GM23338 (cell line): ENCODE measurements at regions not wholly inside any gene's neighbourhood (a gene's known extent, or its start where the extent isn't known, plus 50 kb on each side); places are given as distances from the start of the nearest gene placed in this dataset.

Experiments
- CREB1 ChIP-seq: fragments of 250-450 bp; sonication (Bioruptor Pico); IDR thresholded peaks from 2 replicates; pipeline ENCODE4 v1.5.0; 2020; ENCODE audit warnings: low read depth, mild to moderate bottlenecking, moderate library complexity
- CTCF ChIP-seq, 2 experiments: fragments of 200-600 bp in 1 of 2; sonication (generic) in 1 of 2; conservative IDR thresholded peaks; 2 replicates each; pipeline versions ENCODE4 v1.5.1 to v1.6.1; 2016 to 2017; ENCODE audit warnings: antibody characterized with exemption in 2 of 2, low read depth in 2 of 2, mild to moderate bottlenecking in 2 of 2, moderate library complexity in 1 of 2
- ETS1 ChIP-seq: IDR thresholded peaks from 2 replicates; pipeline ENCODE4 v1.6.1; 2016; ENCODE audit warnings: antibody characterized with exemption
- EZH2 ChIP-seq: fragments of 200-600 bp; sonication (generic); IDR thresholded peaks from one replicate; pipeline ENCODE4 v1.8.0; 2017; ENCODE audit warnings: antibody characterized with exemption, mild to moderate bottlenecking, low read depth; ENCODE audit not compliant: unreplicated experiment
- EZH2phosphoT487 ChIP-seq: fragments of 200-600 bp; sonication (generic); IDR thresholded peaks from one replicate; pipeline ENCODE4 v1.8.1; 2018; ENCODE audit warnings: antibody characterized with exemption; ENCODE audit not compliant: unreplicated experiment
- JUNB ChIP-seq: IDR thresholded peaks from one replicate; pipeline ENCODE4 v1.6.1; 2016; ENCODE audit warnings: antibody characterized with exemption; ENCODE audit not compliant: unreplicated experiment
- NANOG ChIP-seq: IDR thresholded peaks from 2 replicates; pipeline ENCODE4 v1.6.1; 2016; ENCODE audit warnings: antibody characterized with exemption, borderline replicate concordance
- POLR2AphosphoS5 ChIP-seq: IDR thresholded peaks from 2 replicates; pipeline ENCODE4 v1.6.1; 2016; ENCODE audit warnings: antibody characterized with exemption, low read depth
- REST ChIP-seq: IDR thresholded peaks from one replicate; pipeline ENCODE4 v1.6.1; 2018; ENCODE audit warnings: antibody characterized with exemption; ENCODE audit not compliant: unreplicated experiment
- STAT1 ChIP-seq: IDR thresholded peaks from one replicate; pipeline ENCODE4 v1.6.1; 2016; ENCODE audit warnings: antibody characterized with exemption; ENCODE audit not compliant: unreplicated experiment
- ZNF331 ChIP-seq: fragments of 250-450 bp; sonication (Bioruptor Pico); IDR thresholded peaks from 2 replicates; pipeline ENCODE4 v1.5.0; 2020; ENCODE audit warnings: low read depth, mild to moderate bottlenecking, moderate library complexity

- TF ChIP-seq CTCF (conservative IDR thresholded peaks at IDR 0.05; ENCODE audit: low read depth in 2 of 2), result no peak
- no peak for TF ChIP-seq EZH2
- TF ChIP-seq EZH2phosphoT487, result no peak
- no peak for TF ChIP-seq POLR2AphosphoS5
- TF ChIP-seq ZNF331 (CRISPR knock-in tag), result no peak
- TF ChIP-seq JUNB, result no peak
- no peak for TF ChIP-seq NANOG
- TF ChIP-seq ETS1, result no peak
- no peak for TF ChIP-seq REST
- TF ChIP-seq CREB1, result no peak
- no peak for TF ChIP-seq STAT1
These were observed 464.3 kb downstream of the TMA16 start for GRCh38 chr4:163958751-163959150.
